KBM-7 (cell line): ENCODE measurements at regions not wholly inside any gene's neighbourhood (a gene's known extent, or its start where the extent isn't known, plus 50 kb on each side); places are given as distances from the start of the nearest gene placed in this dataset.

Experiments used
- DNase-seq: peaks from one replicate; pipeline ENCODE4 v3.0.0-alpha.2; 2015
- in situ Hi-C: fragments of 300-500 bp; cut with MboI; formaldehyde crosslinking; loops from 2 replicates; pipeline ENCODE4 v1.14.3; 2020; ENCODE audit warnings: low sequenced_read_pairs, low pct_unique_long_range_greater_than_20kb, mixed read lengths

DNA sequence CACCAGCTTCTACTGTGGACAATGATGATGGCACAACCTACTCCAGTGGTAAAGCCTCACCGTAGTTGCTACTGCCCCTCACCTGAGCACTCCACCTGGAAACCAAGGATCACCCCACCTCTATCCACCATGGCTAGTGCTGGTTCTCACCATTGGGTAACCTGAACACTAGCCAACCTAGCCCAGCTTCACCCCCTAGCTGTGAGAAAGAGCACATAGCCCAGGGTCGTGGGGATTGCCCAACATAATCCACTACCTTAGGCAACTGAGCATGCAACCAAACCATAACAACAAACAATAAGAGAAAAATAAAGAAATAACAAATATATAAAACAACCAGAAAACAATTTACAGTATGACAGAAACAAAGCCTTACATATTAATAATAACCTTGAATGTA, 560.1 kb downstream of the DIAPH3 start:
- no peak for DNase-seq
- in situ Hi-C loops: no loop called here

GRCh38 chr13:59607172-59607571, 556.6 kb downstream of the DIAPH3 start:
- in situ Hi-C loops: no loop called here
- no peak for DNase-seq

DNA sequence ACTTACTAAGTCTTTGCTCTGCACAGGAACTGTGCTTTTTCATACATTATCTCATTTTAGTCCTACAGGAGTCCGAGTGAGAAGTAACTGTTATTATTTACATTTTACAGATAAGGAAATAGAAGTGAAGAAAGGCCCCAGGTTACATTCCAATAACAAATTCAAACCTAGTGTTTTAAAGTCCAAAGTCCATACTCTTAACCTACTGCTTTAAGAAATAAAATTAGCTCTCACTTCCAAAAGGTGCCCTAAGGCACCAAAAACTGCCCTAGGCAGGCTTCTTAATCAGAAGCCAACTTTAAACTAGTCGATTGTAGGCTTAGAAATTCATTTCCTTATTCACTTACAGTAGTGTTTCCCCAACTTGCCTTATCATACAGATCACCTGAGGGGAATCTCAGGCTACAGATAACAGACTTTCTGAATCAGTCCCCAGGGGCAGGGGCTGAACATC, 555.9 kb downstream of the DIAPH3 start:
- no peak for DNase-seq
- in situ Hi-C loops: no loop called here

GRCh38 chr13:59609421-59609820, 554.3 kb downstream of the DIAPH3 start:
- DNase-seq: no peak
- in situ Hi-C loops: no loop called here
